Ascending aorta (tissue), 2 donors: ENCODE measurements at regions not wholly inside any gene's neighbourhood (a gene's known extent, or its start where the extent isn't known, plus 50 kb on each side); places are given as distances from the start of the nearest gene placed in this dataset.

Source experiments
- DNase-seq, 2 donors: peaks; one replicate each; pipeline ENCODE4 v3.0.0-alpha.2; 2019; ENCODE audit warnings: low spot score in 2 of 2
- H3K27ac ChIP-seq, 2 donors: fragments of 200-600 bp; sonication (generic); one replicate each; pipeline ENCODE4 v1.5.1; 2016 to 2017; ENCODE audit warnings: mild to moderate bottlenecking in 1 of 2
- H3K27me3 ChIP-seq: fragments of 200-600 bp; sonication (generic); one replicate; pipeline ENCODE4 v1.5.1; 2017
- H3K36me3 ChIP-seq, 2 donors: fragments of 200-600 bp; sonication (generic); one replicate each; pipeline ENCODE4 v1.5.1; 2016
- H3K4me1 ChIP-seq, 2 donors: fragments of 200-600 bp; sonication (generic); one replicate each; pipeline ENCODE4 v1.5.1; 2016 to 2017; ENCODE audit warnings: mild to moderate bottlenecking in 1 of 2
- H3K4me3 ChIP-seq, 2 donors: fragments of 200-600 bp; sonication (generic); one replicate each; pipeline ENCODE4 v1.5.1; 2016 to 2017; ENCODE audit warnings: mild to moderate bottlenecking in 1 of 2
- H3K9me3 ChIP-seq, 2 donors: fragments of 200-600 bp; sonication (generic); one replicate each; pipeline ENCODE4 v1.5.1; 2016
- intact Hi-C: fragments of 100-400 bp; cut with DNase I; formaldehyde crosslinking; loops from one replicate; pipeline ENCODE4 v1.15.1; 2023
- TF ChIP-seq, protein P1 (sequence below), 3 experiments: fragments of 200-600 bp in 2 of 3; fragments of 450-650 bp in 1 of 3; sonication (generic) in 2 of 3; IDR thresholded peaks; one replicate each; pipeline ENCODE4 v1.5.1; 2016 to 2019; ENCODE audit warnings: antibody characterized with exemption in 3 of 3, mild to moderate bottlenecking in 1 of 3, moderate library complexity in 1 of 3

DNA sequence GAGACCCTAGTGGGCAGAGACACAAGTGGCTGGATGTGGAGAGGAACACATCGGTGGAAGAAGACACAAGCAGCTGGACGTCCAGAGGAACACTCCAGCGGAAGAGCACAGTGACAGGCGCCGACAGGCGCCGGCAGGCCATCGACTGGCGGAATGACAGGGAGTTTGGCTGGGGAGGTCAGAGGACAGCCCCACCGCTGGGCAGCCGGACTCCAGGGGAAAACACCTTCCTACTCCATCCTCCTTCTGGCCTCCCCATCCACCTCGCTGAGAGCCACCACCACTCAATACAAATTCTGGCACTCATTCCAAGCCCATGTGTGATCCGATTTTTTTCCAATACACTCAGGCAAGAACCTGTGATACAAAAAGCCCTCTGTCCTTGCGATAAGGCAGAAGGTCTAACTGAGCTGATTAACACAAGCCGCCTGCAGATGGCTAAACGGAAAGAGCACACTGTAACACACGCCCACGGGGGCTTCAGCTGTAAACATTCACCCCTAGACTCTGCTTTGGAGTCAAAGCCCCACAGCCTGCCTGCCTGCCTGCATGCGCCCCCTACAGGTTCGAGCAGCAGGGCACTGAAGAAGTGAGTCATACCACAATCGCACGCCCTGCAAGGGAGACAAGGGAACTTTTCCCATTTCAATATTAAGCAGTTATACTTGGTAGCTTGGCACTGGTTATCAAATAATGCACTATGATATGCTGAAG lies 50.2 kb upstream of the LRP1B start:
- Histone ChIP-seq H3K4me3 (no peak overlapping the region), H3K9me3 (no peaks in the 10 kb centered on the region), H3K27ac (no peak overlapping the region), H3K36me3 (no peaks in the 10 kb centered on the region), H3K4me1 (no peaks in the 10 kb centered on the region), H3K27me3 (no peaks in the 10 kb centered on the region)
- DNase-seq: no peak
- intact Hi-C loops: no loop called here
- TF ChIP-seq, protein P1, sequence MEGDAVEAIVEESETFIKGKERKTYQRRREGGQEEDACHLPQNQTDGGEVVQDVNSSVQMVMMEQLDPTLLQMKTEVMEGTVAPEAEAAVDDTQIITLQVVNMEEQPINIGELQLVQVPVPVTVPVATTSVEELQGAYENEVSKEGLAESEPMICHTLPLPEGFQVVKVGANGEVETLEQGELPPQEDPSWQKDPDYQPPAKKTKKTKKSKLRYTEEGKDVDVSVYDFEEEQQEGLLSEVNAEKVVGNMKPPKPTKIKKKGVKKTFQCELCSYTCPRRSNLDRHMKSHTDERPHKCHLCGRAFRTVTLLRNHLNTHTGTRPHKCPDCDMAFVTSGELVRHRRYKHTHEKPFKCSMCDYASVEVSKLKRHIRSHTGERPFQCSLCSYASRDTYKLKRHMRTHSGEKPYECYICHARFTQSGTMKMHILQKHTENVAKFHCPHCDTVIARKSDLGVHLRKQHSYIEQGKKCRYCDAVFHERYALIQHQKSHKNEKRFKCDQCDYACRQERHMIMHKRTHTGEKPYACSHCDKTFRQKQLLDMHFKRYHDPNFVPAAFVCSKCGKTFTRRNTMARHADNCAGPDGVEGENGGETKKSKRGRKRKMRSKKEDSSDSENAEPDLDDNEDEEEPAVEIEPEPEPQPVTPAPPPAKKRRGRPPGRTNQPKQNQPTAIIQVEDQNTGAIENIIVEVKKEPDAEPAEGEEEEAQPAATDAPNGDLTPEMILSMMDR (IDR thresholded peaks at IDR 0.05): no peak
